ENCODE measurements at regions not wholly inside any gene's neighbourhood (a gene's known extent, or its start where the extent isn't known, plus 50 kb on each side); places are given as distances from the start of the nearest gene placed in this dataset.

DNA sequence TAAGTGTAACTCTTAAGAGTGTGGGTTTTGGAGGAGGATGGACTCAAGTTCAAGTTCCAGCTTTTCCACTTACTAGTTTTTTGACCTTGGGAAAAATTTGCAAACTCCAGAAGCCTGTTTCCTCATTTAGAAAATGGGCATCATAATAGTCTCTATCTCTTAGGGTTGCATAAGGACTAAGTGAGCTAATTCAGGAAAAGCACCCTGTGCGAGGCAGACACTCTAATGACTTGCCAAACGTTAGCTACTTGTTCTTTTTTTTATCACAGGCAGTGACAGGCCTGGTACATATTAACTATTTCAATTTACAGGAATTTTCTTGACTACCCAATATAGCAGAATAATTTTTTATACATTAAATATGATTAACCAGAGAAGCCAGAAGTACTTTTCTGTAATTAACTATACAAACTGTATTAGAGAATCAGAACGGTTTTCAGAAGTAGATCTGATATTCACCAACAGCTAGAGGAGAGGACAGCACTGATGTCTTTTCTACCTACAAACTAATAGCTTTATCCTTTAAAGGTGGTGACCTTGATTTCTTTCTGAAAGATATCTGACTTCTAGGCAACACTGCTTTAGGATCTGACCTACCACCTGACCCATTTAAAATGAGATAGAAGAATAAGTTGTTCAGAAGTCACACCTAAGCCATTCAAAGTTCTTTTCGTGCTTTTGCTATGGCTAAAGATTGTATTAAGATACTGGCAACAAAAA, 139.6 kb upstream of the HAND2 start:
- TF ChIP-seq, protein P1, sequence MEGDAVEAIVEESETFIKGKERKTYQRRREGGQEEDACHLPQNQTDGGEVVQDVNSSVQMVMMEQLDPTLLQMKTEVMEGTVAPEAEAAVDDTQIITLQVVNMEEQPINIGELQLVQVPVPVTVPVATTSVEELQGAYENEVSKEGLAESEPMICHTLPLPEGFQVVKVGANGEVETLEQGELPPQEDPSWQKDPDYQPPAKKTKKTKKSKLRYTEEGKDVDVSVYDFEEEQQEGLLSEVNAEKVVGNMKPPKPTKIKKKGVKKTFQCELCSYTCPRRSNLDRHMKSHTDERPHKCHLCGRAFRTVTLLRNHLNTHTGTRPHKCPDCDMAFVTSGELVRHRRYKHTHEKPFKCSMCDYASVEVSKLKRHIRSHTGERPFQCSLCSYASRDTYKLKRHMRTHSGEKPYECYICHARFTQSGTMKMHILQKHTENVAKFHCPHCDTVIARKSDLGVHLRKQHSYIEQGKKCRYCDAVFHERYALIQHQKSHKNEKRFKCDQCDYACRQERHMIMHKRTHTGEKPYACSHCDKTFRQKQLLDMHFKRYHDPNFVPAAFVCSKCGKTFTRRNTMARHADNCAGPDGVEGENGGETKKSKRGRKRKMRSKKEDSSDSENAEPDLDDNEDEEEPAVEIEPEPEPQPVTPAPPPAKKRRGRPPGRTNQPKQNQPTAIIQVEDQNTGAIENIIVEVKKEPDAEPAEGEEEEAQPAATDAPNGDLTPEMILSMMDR (IDR thresholded peaks at IDR 0.05) = no peak
- TF ChIP-seq EZH2 (IDR thresholded peaks at IDR 0.05) = no peak
